Activated CD4-positive, alpha-beta T cell treated with anti-CD3 and anti-CD28 coated beads for 36 hours (primary cell): ENCODE measurements at regions not wholly inside any gene's neighbourhood (a gene's known extent, or its start where the extent isn't known, plus 50 kb on each side); places are given as distances from the start of the nearest gene placed in this dataset.

Source experiments
- ATAC-seq: fragments of 200-7000 bp; cut with Tn5 transposase; one replicate; pipeline ENCODE4 v1.10.0; 2021; ENCODE audit warnings: mild to moderate bottlenecking, moderate library complexity
- CTCF ChIA-PET: fragments of 350-600 bp; sonication (Branson Sonifier 250); formaldehyde crosslinking; loops from one replicate; lab custom pipeline; 2021; ENCODE audit warnings: antibody characterized with exemption; lab: Charles Lee
- POLR2A ChIA-PET: fragments of 350-600 bp; sonication (Branson Sonifier 250); formaldehyde crosslinking; loops from one replicate; lab custom pipeline; 2021; ENCODE audit warnings: antibody characterized with exemption, inconsistent platforms; lab: Charles Lee
- DNase-seq: peaks from one replicate; pipeline ENCODE4 v3.0.0-alpha.2; 2020
- H3K27ac Mint-ChIP-seq: one replicate; pipeline ENCODE4 v1.8.0; 2021; ENCODE audit warnings: mixed read lengths
- H3K27me3 Mint-ChIP-seq: one replicate; pipeline ENCODE4 v1.8.0; 2021; ENCODE audit warnings: mixed read lengths
- H3K36me3 Mint-ChIP-seq: one replicate; pipeline ENCODE4 v1.8.0; 2021; ENCODE audit warnings: low read depth, mixed read lengths
- H3K4me1 Mint-ChIP-seq: one replicate; pipeline ENCODE4 v1.8.0; 2021; ENCODE audit warnings: mixed read lengths
- H3K4me3 Mint-ChIP-seq: one replicate; pipeline ENCODE4 v1.8.0; 2021; ENCODE audit warnings: mild to moderate bottlenecking, moderate library complexity, mixed read lengths
- H3K9me3 Mint-ChIP-seq: one replicate; pipeline ENCODE4 v1.8.0; 2021; ENCODE audit warnings: low read depth, mixed read lengths
- intact Hi-C, 2 experiments: fragments of 100-400 bp; cut with DNase I in 1 of 2; cut with micrococcal nuclease in 1 of 2; formaldehyde crosslinking; loops; one replicate each; pipeline versions ENCODE4 v1.14.2 to v1.15.1; 2022 to 2024; cut with DNase I, micrococcal nuclease

- no peak overlapping the region for H3K4me3 Mint-ChIP-seq
- no peak overlapping the region for H3K27ac Mint-ChIP-seq
- DNase-seq (no peak), ATAC-seq (no peak)
- H3K27me3 Mint-ChIP-seq = no peaks in the 10 kb centered on the region
- CTCF ChIA-PET = interaction anchor here (1.6 kb wide), 1 partner anchor 12 kb away, joined by 3 read pairs; no protein-coding TSS in a partner anchor
- no peaks in the 10 kb centered on the region for H3K9me3 Mint-ChIP-seq
- POLR2A ChIA-PET = no interaction called here
- no peaks in the 10 kb centered on the region for H3K4me1 Mint-ChIP-seq
- intact Hi-C loops = no loop called here
- no peaks in the 10 kb centered on the region for H3K36me3 Mint-ChIP-seq
These were observed 410.7 kb downstream of the MZT1 start for GRCh38 chr13:72316716-72317115.

DNA sequence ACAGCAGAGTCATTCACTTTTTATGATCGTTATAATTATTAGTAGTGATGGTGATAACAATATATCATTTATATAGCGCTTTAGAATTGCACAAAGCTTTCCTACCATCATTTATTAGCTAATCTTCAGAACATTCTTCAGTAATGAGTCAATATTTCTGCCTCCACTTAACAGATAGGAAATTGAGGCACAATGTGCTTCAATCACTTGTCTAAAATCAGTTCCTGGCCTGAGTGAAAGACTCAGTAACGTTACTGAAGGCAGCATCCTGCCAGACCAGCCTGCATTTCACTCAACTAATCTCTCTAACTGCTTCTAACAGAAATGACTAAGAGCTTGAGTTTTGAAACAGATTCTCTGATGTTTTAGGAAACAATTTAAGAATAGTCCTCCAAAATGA lies 412.1 kb downstream of the MZT1 start:
- no peaks in the 10 kb centered on the region for H3K9me3 Mint-ChIP-seq
- no peaks in the 10 kb centered on the region for H3K4me1 Mint-ChIP-seq
- ATAC-seq = no peak
- no peaks in the 10 kb centered on the region for H3K36me3 Mint-ChIP-seq
- ChIA-PET CTCF (no interaction called here), POLR2A (interaction anchor here (0.6 kb wide), 1 partner anchor 608 kb away, joined by 3 read pairs; no protein-coding TSS in a partner anchor)
- no peak for DNase-seq
- H3K4me3 Mint-ChIP-seq = no peak overlapping the region
- no peaks in the 10 kb centered on the region for H3K27me3 Mint-ChIP-seq
- no peak overlapping the region for H3K27ac Mint-ChIP-seq
- intact Hi-C loops = no loop called here

- Mint-ChIP-seq H3K27ac (no peak overlapping the region), H3K4me1 (no peaks in the 10 kb centered on the region), H3K36me3 (no peaks in the 10 kb centered on the region), H3K4me3 (no peak overlapping the region), H3K27me3 (no peaks in the 10 kb centered on the region), H3K9me3 (no peaks in the 10 kb centered on the region)
- no peak for DNase-seq
- no peak for ATAC-seq
- intact Hi-C loops = no loop called here
- CTCF ChIA-PET = no interaction called here
- POLR2A ChIA-PET = no interaction called here
These were observed 413.2 kb downstream of the MZT1 start for GRCh38 chr13:72314210-72314609.

- Mint-ChIP-seq H3K27ac (no peak overlapping the region), H3K27me3 (no peaks in the 10 kb centered on the region), H3K4me1 (no peaks in the 10 kb centered on the region), H3K4me3 (no peak overlapping the region), H3K9me3 (no peaks in the 10 kb centered on the region), H3K36me3 (no peaks in the 10 kb centered on the region)
- DNase-seq (no peak), ATAC-seq (no peak)
- CTCF ChIA-PET = no interaction called here
- POLR2A ChIA-PET = no interaction called here
- intact Hi-C loops = no loop called here
These were observed 413.9 kb downstream of the MZT1 start for GRCh38 chr13:72313546-72313945.

- POLR2A ChIA-PET = no interaction called here
- CTCF ChIA-PET = interaction anchor here (1.6 kb wide), 1 partner anchor 13 kb away, joined by 3 read pairs; no protein-coding TSS in a partner anchor
- no peak for ATAC-seq
- Mint-ChIP-seq H3K4me1 (no peaks in the 10 kb centered on the region), H3K27ac (no peak overlapping the region), H3K36me3 (no peaks in the 10 kb centered on the region), H3K4me3 (no peak overlapping the region), H3K27me3 (no peaks in the 10 kb centered on the region), H3K9me3 (no peaks in the 10 kb centered on the region)
- intact Hi-C loops = no loop called here
- no peak for DNase-seq
These were observed 423.3 kb downstream of the MZT1 start for GRCh38 chr13:72303941-72304746.

GRCh38 chr13:72296246-72296645 lies 429.2 kb upstream of the DACH1 start:
- H3K36me3 Mint-ChIP-seq = no peaks in the 10 kb centered on the region

DNA sequence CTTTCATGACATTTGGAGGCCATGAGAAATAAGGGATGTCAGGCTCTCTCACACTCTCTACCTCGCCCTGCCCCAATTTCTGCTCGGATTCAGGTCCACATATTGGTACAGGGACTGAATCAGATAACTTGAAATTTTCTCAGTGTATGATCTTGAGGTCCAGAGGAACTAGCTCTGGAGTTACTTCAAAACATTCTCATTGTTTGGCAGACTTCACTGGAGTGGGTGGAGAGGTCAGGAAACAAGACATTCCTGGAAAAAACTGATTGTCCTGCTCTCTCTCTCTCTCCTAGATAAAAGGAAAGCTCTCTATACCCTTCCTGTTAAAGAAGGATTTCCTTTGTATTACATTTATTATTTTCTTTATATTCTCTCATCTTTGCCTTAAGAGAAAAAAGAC lies 428.1 kb upstream of the DACH1 start:
- Mint-ChIP-seq H3K9me3 (peaks cover 10% of the 10 kb centered on the region), H3K4me3 (no peak overlapping the region), H3K27ac (no peak overlapping the region), H3K36me3 (no peaks in the 10 kb centered on the region), H3K4me1 (no peaks in the 10 kb centered on the region), H3K27me3 (no peaks in the 10 kb centered on the region)
- ChIA-PET POLR2A (no interaction called here), CTCF (no interaction called here)
- intact Hi-C loops = no loop called here
- ATAC-seq (no peak), DNase-seq (no peak)

More at GRCh38 chr13:72296246-72296645, 429.2 kb upstream of the DACH1 start:
- intact Hi-C loops = no loop called here
- ChIA-PET POLR2A (no interaction called here), CTCF (no interaction called here)
- no peaks in the 10 kb centered on the region for H3K27me3 Mint-ChIP-seq
- no peak overlapping the region for H3K4me3 Mint-ChIP-seq
- H3K27ac Mint-ChIP-seq = no peak overlapping the region
- peaks cover 7% of the 10 kb centered on the region for H3K9me3 Mint-ChIP-seq
- no peaks in the 10 kb centered on the region for H3K4me1 Mint-ChIP-seq
- DNase-seq = no peak
- no peak for ATAC-seq

- H3K9me3 Mint-ChIP-seq = peaks cover 12% of the 10 kb centered on the region
- no peak overlapping the region for H3K4me3 Mint-ChIP-seq
- H3K27me3 Mint-ChIP-seq = no peaks in the 10 kb centered on the region
- ChIA-PET POLR2A (no interaction called here), CTCF (no interaction called here)
- intact Hi-C loops = no loop called here
- H3K36me3 Mint-ChIP-seq = no peaks in the 10 kb centered on the region
- no peaks in the 10 kb centered on the region for H3K4me1 Mint-ChIP-seq
- DNase-seq = no peak
- H3K27ac Mint-ChIP-seq = no peak overlapping the region
- no peak for ATAC-seq
These were observed 426.2 kb upstream of the DACH1 start for GRCh38 chr13:72293206-72293605.

DNA sequence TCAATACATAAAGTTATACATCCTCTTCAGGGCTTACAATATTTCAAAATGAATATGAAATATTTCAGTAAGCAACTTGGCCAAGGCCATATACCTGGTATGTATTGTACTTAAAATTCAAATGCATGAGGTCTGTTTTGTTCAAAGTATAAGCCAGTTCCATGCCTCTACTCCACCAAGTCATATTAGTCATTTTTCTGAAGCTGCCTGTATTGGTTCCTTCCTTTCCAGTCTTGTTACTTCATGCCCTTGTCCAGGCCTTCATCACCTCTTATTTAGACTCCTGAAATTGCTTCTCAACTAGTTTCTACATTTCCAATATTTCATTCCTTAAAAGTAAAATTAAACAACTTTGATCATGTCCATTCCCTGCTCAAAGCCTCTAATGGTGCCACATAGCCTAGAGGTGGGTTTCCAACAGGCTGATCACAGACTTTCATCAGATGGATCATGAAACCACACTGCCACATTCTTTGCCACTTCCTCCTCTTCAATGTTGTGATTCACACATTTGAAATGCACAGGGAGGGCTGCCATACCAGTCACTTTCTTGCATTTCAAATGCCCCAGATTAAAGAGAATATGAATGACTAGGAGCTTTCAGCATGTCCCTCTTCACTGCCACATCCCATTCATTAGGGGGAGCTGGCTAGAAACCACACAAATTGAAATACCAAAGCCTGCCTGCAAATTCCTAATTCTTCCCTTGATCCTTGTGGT lies 424.1 kb upstream of the DACH1 start:
- POLR2A ChIA-PET = no interaction called here
- H3K4me1 Mint-ChIP-seq = no peaks in the 10 kb centered on the region

GRCh38 chr13:72286421-72286820 lies 419.4 kb upstream of the DACH1 start:
- ChIA-PET POLR2A (no interaction called here), CTCF (interaction anchor here (1.9 kb wide), 1 partner anchor 10 kb away, joined by 4 read pairs; no protein-coding TSS in a partner anchor)
- ATAC-seq = no peak
- Mint-ChIP-seq H3K4me3 (no peak overlapping the region), H3K4me1 (no peaks in the 10 kb centered on the region), H3K9me3 (peaks cover 5% of the 10 kb centered on the region), H3K27me3 (no peaks in the 10 kb centered on the region), H3K27ac (no peak overlapping the region), H3K36me3 (no peaks in the 10 kb centered on the region)
- intact Hi-C loops = no loop called here
- no peak for DNase-seq

More for the DNA sequence above, 424.1 kb upstream of the DACH1 start:
- no peaks in the 10 kb centered on the region for H3K36me3 Mint-ChIP-seq
- H3K27me3 Mint-ChIP-seq = no peaks in the 10 kb centered on the region
- intact Hi-C loops = no loop called here
- DNase-seq (no peak), ATAC-seq (no peak)
- no peak overlapping the region for H3K27ac Mint-ChIP-seq
- no peak overlapping the region for H3K4me3 Mint-ChIP-seq
- peaks cover 12% of the 10 kb centered on the region for H3K9me3 Mint-ChIP-seq
- CTCF ChIA-PET = no interaction called here

GRCh38 chr13:72284791-72285190 lies 417.8 kb upstream of the DACH1 start:
- no peak for ATAC-seq
- Mint-ChIP-seq H3K4me1 (no peaks in the 10 kb centered on the region), H3K27me3 (no peaks in the 10 kb centered on the region), H3K9me3 (peaks cover 3% of the 10 kb centered on the region), H3K36me3 (no peaks in the 10 kb centered on the region), H3K4me3 (no peak overlapping the region), H3K27ac (no peak overlapping the region)
- intact Hi-C loops = no loop called here
- ChIA-PET POLR2A (no interaction called here), CTCF (interaction anchor here (1.9 kb wide), 1 partner anchor 8 kb away, joined by 4 read pairs; no protein-coding TSS in a partner anchor)
- no peak for DNase-seq

GRCh38 chr13:72261732-72262131 lies 394.7 kb upstream of the DACH1 start:
- POLR2A ChIA-PET = no interaction called here
- H3K4me3 Mint-ChIP-seq = no peak overlapping the region
- no peak overlapping the region for H3K27ac Mint-ChIP-seq
- CTCF ChIA-PET = no interaction called here
- DNase-seq (no peak), ATAC-seq (no peak)
- no peaks in the 10 kb centered on the region for H3K27me3 Mint-ChIP-seq
- no peaks in the 10 kb centered on the region for H3K4me1 Mint-ChIP-seq
- peaks cover 4% of the 10 kb centered on the region for H3K9me3 Mint-ChIP-seq
- intact Hi-C loops = no loop called here
- no peaks in the 10 kb centered on the region for H3K36me3 Mint-ChIP-seq
